GM19395 (cell line): ENCODE measurements at regions not wholly inside any gene's neighbourhood (a gene's known extent, or its start where the extent isn't known, plus 50 kb on each side); places are given as distances from the start of the nearest gene placed in this dataset.
"Not testable (repeated sequence)": the region's sequence is repeated elsewhere in the genome, so short reads cannot be mapped to it uniquely, and the experiment has no call there.

ENCODE experiments used
- ATAC-seq: cut with Tn5 transposase; IDR thresholded peaks from one replicate; pipeline ENCODE4 v1.9.1; 2021; ENCODE audit warnings: mild to moderate bottlenecking, moderate library complexity; ENCODE audit not compliant: unreplicated experiment

DNA sequence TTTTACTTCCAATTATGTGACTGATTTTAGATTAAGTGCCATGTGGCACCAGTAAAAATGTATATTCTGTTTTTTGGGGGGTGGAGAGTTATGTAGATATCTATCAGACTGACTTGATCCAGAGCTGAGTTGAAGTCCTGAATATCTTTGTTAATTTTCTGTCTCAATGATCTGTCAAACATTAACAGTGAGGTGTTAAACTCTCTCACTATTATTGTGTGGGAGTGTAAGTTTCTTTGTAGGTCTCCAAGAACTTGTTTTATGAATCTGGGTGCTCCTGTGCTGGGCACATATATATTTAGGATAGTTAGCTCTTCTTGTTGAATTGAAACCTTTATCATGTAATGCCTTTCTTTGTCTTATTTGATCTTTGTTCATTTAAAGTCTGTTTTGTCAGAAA is 276.5 kb upstream of the USP25 start:
- no peak for ATAC-seq

DNA sequence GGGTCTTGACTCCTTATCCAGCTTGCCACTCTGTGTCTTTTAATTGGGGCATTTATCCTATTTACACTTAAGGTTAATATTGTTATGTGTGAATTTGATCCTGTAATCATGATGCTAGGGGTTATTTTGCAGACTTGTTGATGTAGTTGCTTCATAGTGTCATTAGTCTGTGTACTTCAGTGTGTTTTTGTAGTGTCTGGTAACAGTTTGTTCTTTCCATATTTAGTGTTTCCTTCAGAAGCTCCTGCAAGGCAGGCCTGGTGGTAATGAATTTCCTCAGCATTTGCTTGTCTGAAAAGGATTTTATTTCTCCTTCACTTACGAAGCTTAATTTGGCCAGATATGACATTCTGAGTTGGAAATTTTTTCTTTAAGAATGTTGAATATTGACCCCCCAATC is 276.0 kb upstream of the USP25 start:
- ATAC-seq, result not testable (repeated sequence)

DNA sequence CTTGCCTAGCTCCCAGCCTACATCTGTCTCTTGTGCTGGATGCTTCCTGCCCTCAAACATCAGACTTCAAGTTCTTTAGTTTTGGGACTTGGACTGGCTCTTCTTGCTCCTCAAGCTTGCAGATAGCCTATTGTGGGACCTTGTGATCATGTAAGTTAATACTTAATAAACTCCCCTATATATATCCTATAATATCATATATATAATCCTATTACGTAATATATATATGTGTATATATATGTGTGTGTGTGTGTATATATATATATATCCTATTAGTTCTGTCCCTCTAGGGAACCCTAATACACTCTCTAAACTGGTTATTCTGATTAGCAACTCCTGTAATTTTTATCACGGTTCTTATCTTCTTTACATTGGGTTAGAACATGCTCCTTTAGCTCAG is 274.9 kb upstream of the USP25 start:
- not testable (repeated sequence) for ATAC-seq

DNA sequence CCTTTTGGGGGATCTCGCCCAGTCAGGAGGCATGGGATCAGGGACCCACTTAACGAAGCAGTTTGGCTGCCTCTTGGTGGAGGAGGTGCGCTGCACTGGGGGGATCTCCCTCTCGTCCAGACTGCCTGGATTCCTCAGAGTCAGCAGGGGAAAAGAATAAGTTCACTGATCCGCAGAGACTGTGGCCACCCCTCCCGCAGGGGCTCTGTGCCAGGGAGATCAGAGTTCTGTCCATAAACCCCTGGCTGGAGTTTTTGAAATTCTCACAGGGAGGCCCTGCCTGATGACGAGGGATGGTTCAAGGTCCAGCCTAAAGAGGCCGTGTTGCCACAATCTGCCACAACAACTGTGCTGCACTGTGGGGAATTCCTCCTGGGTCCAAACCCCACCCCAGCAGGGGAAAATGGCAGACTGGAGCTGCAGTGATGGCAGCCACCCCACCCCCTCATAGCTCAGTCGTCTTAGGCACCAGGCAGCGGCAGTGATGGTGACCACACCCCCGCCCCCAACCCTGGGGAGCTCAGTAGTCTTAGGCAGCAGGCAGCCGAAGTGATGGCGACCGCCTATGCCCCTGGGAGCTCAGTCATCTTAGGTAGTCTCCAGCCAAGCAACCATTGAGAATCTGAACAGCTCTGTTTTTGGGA is 273.8 kb upstream of the USP25 start:
- no peak for ATAC-seq

DNA sequence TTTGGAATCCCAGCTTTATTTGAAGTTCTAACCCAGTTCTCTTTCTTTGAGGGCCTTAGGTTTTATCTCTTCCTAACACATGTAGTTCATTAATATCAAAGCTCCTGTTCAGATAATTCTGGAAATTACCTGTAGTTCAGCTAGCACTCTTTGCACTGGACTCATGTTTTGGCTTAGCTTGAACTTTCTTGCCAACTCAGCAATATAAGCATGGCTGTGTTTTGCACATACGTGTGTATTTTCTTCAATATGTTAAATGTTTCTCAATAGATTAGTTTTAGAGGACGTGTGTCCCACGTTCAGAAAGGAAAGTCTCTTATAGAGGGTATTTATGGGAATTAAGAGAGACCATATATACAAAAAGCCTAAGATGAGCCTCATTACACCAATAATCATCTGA is 271.8 kb upstream of the USP25 start:
- ATAC-seq, result no peak

DNA sequence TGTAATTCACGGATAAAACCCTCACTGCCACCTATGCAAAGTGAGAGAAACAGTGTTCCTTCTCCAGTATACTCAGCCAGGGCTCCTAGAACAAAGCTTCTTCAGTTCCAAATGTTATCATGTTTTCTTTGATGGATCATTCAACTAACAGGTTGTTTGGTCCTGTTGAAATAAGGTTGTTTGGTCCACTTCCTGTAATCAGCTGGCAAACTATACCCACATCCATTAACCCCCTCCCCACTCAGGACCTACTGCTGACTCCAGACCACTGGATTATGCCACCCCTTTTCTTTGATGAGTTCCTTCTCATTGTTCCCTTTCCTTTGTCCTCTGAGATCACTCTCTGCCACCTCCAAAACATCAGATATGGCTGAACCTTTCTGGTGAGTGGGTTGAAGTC is 267.7 kb upstream of the USP25 start:
- ATAC-seq, result no peak

DNA sequence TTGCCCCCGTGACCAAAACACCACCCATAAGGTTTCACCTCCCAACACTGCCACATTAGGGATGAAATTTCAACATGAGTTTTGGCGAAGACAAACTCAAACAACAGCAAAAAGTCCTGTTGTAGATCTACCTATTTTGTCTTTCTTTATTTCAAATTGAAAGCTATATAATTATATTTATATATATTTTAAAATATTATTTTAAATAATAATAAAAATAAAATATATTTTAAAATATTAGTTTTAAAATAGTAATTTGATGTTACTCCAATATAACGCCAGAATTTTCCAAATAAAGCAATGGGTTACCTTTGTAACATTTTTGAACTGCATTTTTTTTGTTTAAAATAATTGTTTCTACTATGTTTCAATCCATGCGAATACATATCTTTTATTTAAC is 263.5 kb upstream of the USP25 start:
- ATAC-seq, result no peak

DNA sequence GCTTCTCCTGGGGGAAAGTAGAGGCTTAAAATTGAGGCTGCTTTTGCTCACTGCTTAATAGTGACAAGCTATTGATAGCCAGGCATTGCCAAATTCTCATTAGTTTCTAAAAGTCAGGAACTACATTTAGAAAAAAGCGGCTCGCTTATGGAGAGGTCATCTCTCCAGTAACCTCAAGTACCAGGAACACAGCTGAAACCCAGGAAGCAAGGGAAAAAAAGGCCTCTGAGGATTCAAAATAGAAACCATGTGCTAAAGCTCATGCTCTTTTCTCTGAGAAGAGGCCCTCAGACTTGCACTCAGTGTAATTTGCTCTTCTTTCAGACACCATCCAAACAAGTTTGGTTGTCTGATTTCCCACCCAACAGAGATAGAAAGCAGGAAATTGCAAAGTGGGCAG is 261.4 kb upstream of the USP25 start:
- no peak for ATAC-seq

DNA sequence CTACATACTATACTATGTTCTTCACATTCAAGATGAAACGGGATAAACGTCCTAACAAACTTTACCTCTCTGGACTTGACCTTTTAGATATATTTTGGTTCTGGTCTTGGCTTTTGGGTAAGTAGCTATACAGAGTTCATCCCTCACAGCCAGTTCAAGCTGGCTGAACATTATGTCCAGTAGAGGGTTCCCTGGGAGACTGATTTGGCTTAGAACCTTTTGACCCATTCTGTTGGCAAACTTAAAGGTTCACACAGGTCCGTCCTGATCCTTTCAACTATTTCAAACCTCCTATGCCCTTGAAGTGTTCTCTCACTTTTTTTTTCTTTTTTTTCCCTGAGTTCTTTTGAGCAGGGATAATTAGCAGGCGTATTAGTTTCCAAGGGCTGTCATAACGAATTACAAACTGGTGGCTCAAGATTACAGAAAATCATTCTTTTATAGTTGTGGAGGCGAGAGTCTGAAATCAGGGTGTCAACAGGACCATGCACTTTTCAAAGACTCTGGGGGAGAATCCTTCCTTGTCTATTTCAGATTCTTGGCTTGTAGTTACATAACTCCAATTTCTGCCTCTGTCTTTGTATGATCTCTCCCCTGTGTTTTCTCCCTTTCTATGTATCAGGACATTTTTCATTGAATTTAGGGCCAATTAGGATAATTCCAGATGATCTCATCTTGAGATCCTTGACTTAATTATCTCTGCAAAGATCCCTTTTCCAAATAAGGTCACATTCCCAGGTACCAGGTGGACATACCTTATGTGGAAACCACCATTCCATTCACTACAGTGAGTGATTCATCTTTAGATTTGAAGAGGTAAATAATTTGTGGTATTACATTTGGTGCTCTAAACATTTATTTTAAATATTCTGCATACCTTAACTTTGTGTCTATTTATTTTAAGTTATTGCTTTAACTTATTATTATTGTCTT is 257.4 kb upstream of the USP25 start:
- no peak for ATAC-seq

DNA sequence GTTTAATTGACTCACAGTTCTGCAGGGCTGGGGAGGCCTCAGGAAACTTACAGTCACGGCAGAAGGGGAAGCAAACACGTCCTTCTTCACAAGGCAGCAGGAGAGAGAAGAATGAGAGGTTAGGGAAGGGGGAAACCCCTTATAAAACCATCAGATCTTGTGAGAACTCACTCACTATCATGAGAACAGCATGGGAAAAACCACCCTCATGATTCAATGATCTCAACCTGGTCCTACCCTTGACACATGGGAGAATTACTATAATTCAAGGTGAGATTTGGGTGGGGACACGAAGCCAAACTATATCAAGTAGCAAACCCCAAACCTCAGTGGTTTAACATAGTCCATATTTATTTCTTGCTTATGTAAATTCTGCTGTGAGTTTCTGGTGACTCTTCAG is 252.0 kb upstream of the USP25 start:
- not testable (repeated sequence) for ATAC-seq

DNA sequence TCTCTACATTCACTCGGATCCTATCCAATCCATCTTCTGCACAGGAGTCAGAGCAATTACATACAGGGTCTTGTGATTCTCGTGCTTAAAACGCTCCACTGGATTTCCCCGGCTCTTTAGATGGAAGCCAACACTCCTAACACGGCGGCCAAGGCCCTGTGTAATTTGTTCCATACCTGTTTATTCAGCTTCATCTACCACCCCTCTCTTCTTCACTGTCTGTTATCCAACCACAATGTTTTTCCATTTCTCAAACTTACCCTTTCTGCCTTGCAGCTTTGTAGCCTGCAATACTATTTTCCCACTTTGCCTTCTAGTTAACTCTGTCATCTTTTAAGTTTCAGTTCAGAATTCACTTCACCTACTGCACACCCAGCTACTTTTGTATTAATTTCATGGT is 249.6 kb upstream of the USP25 start:
- ATAC-seq, result no peak

DNA sequence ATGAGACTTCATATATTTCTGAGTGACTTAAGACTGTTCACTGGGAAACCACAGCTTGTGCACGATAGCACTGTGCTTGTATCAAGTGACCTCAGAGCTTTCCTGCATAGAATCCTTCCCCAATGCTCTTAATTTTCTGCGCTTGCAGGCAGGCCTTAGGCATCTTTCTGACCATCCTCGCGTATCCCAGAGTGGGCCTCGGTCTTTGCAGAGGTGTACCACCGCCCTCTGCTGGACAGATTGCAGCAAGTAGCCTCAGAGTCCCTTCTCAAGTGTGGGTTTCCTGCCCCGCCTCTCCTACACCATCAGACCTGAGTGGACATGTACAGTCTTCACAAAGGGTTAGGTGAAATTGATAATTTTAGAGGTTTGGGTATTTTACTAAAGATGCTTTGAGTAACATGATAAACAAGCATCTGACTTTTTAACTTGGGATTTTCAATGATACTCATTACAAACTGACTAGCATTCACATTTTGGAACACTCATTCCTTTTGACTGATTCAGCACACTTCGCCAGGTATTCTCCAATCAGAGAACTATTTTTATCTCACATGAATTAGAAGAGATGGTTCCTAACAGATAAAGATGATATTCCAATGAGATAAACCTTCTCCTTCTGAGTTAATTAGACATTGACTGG is 246.5 kb upstream of the USP25 start:
- ATAC-seq, result peak; percentile 98

DNA sequence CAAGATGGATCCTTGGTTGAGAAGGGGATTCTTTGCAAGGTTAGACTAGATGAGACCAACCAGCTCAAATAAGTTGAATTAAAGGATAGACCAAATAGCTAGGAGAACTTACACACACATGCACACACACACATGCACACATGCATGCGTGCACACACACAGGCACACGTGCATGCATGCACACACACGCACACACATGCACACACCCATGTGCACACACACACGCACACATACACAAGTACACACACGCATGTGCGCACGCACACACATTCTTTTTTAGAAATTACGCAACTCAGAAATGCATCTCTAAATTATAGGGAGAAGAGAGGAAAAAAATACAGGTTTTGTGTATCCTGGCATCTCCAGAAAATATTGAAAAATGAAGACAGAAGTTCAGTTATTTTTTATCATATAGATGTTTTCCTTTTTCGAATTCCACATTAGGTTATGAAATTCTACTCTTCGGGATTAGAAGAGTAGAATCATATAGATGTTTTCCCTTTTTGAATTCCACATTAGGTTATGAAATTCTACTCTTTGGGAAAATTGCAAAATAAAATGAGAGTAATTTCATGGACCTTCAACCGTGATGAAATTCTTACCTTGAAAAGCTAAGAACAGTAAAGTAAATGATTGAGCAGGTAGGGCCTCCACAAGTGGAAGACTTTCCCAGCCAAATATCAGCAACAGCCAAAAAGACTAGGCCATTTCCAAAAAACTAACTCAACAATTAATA is 243.2 kb upstream of the USP25 start:
- ATAC-seq, result no peak

DNA sequence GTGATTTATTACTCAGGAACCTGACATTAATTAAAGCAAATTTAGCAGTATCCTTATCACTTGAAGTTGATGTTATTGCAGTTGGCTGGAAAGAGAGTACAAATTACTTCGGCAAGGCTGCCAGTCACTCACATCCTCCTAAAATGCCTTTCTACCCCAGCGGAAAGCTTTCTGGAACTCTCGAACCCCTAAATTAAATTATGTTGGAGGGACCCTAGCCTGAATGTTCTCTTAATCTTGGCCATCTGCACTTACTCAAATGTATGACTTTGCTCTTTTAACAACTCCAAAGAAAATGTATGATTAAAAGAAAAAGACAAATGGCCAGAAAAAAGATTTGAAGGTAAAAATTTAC is 242.6 kb upstream of the USP25 start:
- no peak for ATAC-seq

DNA sequence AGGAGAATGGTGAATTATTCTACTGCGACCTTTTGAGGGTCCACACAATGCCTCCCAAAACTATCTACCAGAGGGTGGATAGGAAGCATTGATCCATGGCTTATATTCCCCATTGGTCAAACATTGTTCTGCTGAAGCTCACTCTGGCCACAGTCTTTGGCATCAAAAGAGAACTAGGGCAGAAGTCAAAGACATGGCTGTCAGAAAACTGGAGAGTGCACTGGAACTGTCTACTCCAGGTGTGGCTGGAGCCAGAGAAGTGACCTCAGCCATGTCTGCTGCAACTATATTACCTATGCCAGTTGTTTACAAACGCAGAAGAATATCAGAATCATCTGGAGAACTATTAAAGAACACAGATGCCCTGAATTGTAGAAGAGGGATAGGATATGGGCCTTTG is 238.7 kb upstream of the USP25 start:
- no peak for ATAC-seq

DNA sequence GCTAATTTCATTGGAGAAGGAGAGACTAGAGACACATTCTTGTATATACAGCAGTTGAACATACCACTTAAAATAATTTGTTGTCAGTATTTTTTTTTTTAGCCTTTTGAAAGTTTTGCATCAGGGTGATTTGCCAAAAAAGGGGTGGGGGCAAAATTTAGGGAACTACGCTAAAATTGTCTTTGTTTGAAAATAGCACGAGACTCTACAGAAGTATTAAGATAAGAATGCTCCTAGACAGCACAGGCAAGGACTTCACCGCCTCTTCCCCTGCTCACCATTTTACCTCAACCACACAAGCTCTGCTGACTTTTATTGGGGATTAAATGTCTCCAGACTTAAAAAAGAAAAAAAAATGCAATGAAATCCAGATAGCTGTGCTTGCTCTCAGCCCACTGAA is 236.1 kb upstream of the USP25 start:
- no peak for ATAC-seq

DNA sequence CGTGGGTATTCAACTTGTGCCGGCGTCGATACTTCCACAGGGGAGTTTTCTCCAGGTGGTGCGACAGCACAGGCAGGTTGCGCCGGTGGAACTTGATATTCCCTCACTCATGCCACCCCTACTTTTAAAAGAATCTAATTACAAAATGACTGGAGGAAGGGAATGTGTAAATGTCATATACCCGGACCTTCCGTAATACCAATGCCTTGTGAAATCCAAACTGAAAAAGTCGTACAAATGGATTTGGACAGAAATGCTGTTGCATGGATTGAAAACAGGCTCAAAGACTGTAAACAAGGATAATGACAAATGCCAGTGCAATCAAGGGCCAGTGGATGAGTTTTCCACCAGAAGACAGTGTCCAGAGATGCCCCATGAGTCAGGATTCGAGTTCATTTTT is 235.3 kb upstream of the USP25 start:
- no peak for ATAC-seq

DNA sequence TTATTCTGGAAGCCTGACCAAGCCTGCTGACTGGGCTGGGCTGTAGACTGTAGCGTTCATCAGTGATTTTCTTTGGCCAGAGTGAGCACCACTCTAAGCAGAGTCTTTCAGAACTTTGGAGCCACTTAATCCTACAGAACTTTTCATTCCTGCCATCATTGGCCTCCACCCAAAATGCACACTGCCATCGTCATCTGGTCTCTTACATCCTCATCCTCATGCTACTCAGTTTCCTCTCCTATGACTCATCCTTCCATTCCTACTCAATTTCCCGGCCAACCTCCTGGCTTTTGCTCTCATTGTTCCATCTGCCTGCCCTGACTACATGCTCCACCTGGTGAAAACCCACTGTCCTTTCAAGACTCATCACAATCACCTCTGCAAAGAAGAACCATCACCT is 233.8 kb upstream of the USP25 start:
- ATAC-seq, result no peak

DNA sequence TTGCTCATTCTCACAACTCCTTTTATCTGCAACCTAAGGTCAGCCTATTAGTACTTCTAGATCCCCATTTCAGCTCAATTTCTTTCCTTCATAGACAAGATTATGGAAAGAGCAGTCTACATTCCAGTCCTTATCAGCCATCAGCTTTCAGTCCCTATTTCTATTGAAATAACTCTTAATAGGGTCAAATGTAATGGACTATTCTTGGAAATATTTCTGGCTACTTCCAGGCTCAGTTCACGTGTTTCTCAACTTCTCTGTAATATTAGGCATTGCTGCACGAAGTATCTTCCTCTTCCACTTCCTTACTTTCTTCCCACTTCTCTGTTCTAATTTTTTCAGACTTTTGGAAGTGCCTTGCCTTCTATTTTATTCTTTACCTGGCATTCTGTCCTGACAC is 232.9 kb upstream of the USP25 start:
- ATAC-seq, result no peak

DNA sequence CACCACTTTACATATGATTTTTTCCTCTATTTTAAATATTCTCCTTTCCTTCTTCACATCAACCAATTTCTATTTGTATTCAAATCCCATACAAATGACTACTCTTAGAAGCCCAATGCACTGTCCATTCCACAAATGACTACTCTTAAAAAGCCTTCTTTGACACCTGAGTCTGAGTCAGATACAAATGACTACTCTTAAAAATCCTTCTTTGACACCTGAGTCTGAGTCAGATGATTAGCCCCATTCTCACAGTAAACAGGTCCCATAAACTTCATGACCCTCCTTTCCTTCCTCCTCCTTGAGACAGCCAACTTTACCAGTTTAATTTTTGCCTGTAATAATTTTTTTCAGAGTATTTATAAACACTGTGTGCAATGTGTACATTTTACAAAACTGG is 231.3 kb upstream of the USP25 start:
- ATAC-seq, result no peak

DNA sequence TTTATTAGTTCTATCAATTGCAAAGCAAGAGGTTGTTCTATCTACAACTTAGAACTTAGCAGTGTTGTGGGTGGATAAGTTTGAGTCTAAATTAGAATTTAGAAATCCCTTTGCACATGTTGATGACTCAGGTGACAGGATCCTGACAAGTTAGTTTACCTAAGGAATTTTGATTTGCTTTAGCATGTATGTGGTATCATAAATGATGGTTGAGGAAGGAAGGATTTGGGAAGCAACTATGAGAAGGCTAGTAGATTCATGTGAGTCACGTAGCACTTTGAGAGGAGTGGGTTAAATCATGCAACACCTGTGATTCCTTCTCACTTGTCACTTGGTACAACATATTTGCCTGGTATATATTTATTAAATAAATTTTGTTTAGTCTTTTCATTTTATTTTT is 223.7 kb upstream of the USP25 start:
- no peak for ATAC-seq
